Lower lobe of right lung (tissue), 2 donors: ENCODE measurements at regions not wholly inside any gene's neighbourhood (a gene's known extent, or its start where the extent isn't known, plus 50 kb on each side); places are given as distances from the start of the nearest gene placed in this dataset.
A peak's percentile ranks its signal among the peaks of the same experiment; 100 is the strongest.

Source experiments
- ATAC-seq, 2 donors: fragments of 200-7000 bp; cut with Tn5 transposase; one replicate each; pipeline ENCODE4 v1.9.1; 2020 to 2022; ENCODE audit warnings: mild to moderate bottlenecking in 2 of 2, moderate library complexity in 2 of 2
- DNase-seq: peaks from one replicate; pipeline ENCODE4 v3.0.0-alpha.2; 2020
- H3K27ac ChIP-seq: fragments of 200-600 bp; one replicate; pipeline ENCODE4 v1.8.0; 2022
- H3K27me3 ChIP-seq: fragments of 200-600 bp; one replicate; pipeline ENCODE4 v1.8.0; 2022; ENCODE audit warnings: low read depth
- H3K36me3 ChIP-seq: fragments of 200-600 bp; one replicate; pipeline ENCODE4 v1.8.0; 2022; ENCODE audit warnings: mild to moderate bottlenecking
- H3K4me1 ChIP-seq: fragments of 200-600 bp; one replicate; pipeline ENCODE4 v1.8.0; 2022
- H3K4me3 ChIP-seq: fragments of 200-600 bp; one replicate; pipeline ENCODE4 v1.8.0; 2022; ENCODE audit warnings: mild to moderate bottlenecking
- H3K9me3 ChIP-seq: fragments of 200-600 bp; one replicate; pipeline ENCODE4 v1.8.0; 2022
- intact Hi-C: fragments of 100-400 bp; cut with DNase I; formaldehyde crosslinking; loops from one replicate; pipeline ENCODE4 v1.11.0; 2022
- TF ChIP-seq, protein P1 (sequence below): fragments of 200-600 bp; IDR thresholded peaks from one replicate; pipeline ENCODE4 v1.8.0; 2022; ENCODE audit warnings: antibody characterized with exemption, mild to moderate bottlenecking
- donor health status: DM: no; HTN: yes; CAD: no; lungs with severe emphysema.

GRCh38 chr18:46283895-46284295, 179.7 kb downstream of the HAUS1 start:
- no peak overlapping the region for H3K4me3 ChIP-seq
- TF ChIP-seq, protein P1, sequence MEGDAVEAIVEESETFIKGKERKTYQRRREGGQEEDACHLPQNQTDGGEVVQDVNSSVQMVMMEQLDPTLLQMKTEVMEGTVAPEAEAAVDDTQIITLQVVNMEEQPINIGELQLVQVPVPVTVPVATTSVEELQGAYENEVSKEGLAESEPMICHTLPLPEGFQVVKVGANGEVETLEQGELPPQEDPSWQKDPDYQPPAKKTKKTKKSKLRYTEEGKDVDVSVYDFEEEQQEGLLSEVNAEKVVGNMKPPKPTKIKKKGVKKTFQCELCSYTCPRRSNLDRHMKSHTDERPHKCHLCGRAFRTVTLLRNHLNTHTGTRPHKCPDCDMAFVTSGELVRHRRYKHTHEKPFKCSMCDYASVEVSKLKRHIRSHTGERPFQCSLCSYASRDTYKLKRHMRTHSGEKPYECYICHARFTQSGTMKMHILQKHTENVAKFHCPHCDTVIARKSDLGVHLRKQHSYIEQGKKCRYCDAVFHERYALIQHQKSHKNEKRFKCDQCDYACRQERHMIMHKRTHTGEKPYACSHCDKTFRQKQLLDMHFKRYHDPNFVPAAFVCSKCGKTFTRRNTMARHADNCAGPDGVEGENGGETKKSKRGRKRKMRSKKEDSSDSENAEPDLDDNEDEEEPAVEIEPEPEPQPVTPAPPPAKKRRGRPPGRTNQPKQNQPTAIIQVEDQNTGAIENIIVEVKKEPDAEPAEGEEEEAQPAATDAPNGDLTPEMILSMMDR = no peak
- H3K27me3 ChIP-seq = no peaks in the 10 kb centered on the region
- H3K27ac ChIP-seq = no peak overlapping the region
- ATAC-seq (no peak), DNase-seq (no peak)
- no peaks in the 10 kb centered on the region for H3K4me1 ChIP-seq
- no peaks in the 10 kb centered on the region for H3K9me3 ChIP-seq
- H3K36me3 ChIP-seq = no peaks in the 10 kb centered on the region
- intact Hi-C loops = loop anchor here (10.0 kb wide), 2 partner anchors 201 to 371 kb away; partner anchors contain the start of gene LOXHD1

DNA sequence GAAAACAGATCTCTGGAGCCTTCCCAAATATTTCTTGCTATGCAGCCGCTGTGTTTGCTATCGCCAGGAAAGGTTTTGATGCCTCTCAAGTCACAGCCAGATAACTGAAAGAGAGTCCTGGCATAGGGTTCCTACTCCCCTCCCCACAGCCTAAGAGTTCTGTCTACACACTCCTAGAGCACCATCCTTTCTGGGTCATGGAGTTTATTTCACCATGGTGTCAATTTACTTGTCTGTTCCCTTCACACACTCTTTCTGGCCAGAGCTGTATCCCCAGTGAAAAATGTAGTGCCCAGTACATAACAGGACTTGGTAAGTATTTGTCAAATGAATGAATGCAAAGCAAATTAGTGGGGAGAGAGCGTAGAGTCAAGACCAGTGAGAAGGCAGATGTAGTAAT, 185.3 kb downstream of the HAUS1 start:
- Histone ChIP-seq H3K27me3 (no peaks in the 10 kb centered on the region), H3K4me1 (no peaks in the 10 kb centered on the region), H3K27ac (no peak overlapping the region), H3K4me3 (no peak overlapping the region), H3K9me3 (no peaks in the 10 kb centered on the region), H3K36me3 (no peaks in the 10 kb centered on the region)
- DNase-seq (no peak), ATAC-seq (no peak)
- intact Hi-C loops = loop anchor here (10.0 kb wide), 2 partner anchors 195 to 365 kb away; partner anchors contain the start of gene LOXHD1
- TF ChIP-seq, protein P1 = no peak

GRCh38 chr18:46289931-46290330, 185.7 kb downstream of the HAUS1 start:
- TF ChIP-seq, protein P1 = no peak
- intact Hi-C loops = loop anchor here (10.0 kb wide), 2 partner anchors 195 to 365 kb away; partner anchors contain the start of gene LOXHD1
- Histone ChIP-seq H3K9me3 (no peaks in the 10 kb centered on the region), H3K27ac (no peak overlapping the region), H3K4me1 (no peaks in the 10 kb centered on the region), H3K27me3 (no peaks in the 10 kb centered on the region), H3K4me3 (no peak overlapping the region), H3K36me3 (no peaks in the 10 kb centered on the region)
- DNase-seq (no peak), ATAC-seq (no peak)

- Histone ChIP-seq H3K27me3 (no peaks in the 10 kb centered on the region), H3K36me3 (no peaks in the 10 kb centered on the region), H3K27ac (no peak overlapping the region), H3K4me1 (no peaks in the 10 kb centered on the region), H3K9me3 (no peaks in the 10 kb centered on the region), H3K4me3 (no peak overlapping the region)
- intact Hi-C loops = no loop called here
- ATAC-seq (no peak), DNase-seq (no peak)
- TF ChIP-seq, protein P1 = no peak
These were observed 186.3 kb downstream of the HAUS1 start for GRCh38 chr18:46290440-46291020.

DNA sequence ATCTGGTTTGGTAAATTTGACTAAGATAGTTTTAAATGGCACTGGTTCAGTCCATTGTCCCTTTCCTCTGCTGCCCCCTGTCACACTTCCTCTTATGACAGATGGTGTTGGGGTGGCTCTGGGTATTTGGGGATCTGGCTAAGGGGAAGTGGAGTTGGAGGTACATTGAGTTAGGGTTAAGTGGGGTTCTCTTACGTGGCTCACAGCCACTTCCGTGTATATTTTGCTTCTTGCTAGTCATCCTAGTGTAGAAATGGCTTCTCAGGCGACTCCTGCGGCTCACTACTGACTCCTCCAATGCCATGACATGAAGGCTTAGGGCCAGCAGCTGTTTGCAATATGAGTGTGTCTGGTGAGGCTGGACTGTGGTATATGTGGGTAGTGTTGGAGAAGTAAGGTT, 187.0 kb downstream of the HAUS1 start:
- DNase-seq (no peak), ATAC-seq (peak in 1 of 2 donors; percentile 8)
- intact Hi-C loops = no loop called here
- Histone ChIP-seq H3K4me3 (no peak overlapping the region), H3K27me3 (no peaks in the 10 kb centered on the region), H3K27ac (no peak overlapping the region), H3K9me3 (no peaks in the 10 kb centered on the region), H3K36me3 (no peaks in the 10 kb centered on the region), H3K4me1 (no peaks in the 10 kb centered on the region)
- TF ChIP-seq, protein P1 = no peak
